HEK293T (cell line): ENCODE measurements at regions not wholly inside any gene's neighbourhood (a gene's known extent, or its start where the extent isn't known, plus 50 kb on each side); places are given as distances from the start of the nearest gene placed in this dataset.

Experiments used
- BHLHE40 ChIP-seq: fragments of 450-650 bp; IDR thresholded peaks from 2 replicates; pipeline ENCODE4 v1.6.1; 2016; ENCODE audit warnings: mild to moderate bottlenecking, moderate library complexity, borderline replicate concordance
- ELF4 ChIP-seq: fragments of 450-650 bp; IDR thresholded peaks from 2 replicates; pipeline ENCODE4 v1.6.1; 2017; ENCODE audit warnings: antibody characterized with exemption
- FOXM1 ChIP-seq: fragments of 450-650 bp; IDR thresholded peaks from 2 replicates; pipeline ENCODE4 v1.6.1; 2017; ENCODE audit warnings: mild to moderate bottlenecking, borderline replicate concordance
- HDGF ChIP-seq: fragments of 450-650 bp; IDR thresholded peaks from 2 replicates; pipeline ENCODE4 v1.6.1; 2017; ENCODE audit warnings: antibody characterized with exemption, borderline replicate concordance
- L3MBTL2 ChIP-seq: fragments of 450-650 bp; conservative IDR thresholded peaks from 2 replicates; pipeline ENCODE4 v1.6.1; 2016; ENCODE audit warnings: mild to moderate bottlenecking
- LEF1 ChIP-seq: fragments of 450-650 bp; IDR thresholded peaks from 2 replicates; pipeline ENCODE4 v1.6.1; 2017; ENCODE audit warnings: mild to moderate bottlenecking, borderline replicate concordance
- SP1 ChIP-seq: fragments of 450-650 bp; IDR thresholded peaks from 2 replicates; pipeline ENCODE4 v1.6.1; 2017
- SUZ12 ChIP-seq: fragments of 450-650 bp; IDR thresholded peaks from 2 replicates; pipeline ENCODE4 v1.6.1; 2016; ENCODE audit warnings: mild to moderate bottlenecking
- TARDBP ChIP-seq: fragments of 450-650 bp; IDR thresholded peaks from 2 replicates; pipeline ENCODE4 v1.6.1; 2016
- ZNF384 ChIP-seq: fragments of 450-650 bp; IDR thresholded peaks from 2 replicates; pipeline ENCODE4 v1.6.1; 2016
- TF ChIP-seq, protein P1 (sequence below): fragments of 450-650 bp; IDR thresholded peaks from 2 replicates; pipeline ENCODE4 v1.6.1; 2016

DNA sequence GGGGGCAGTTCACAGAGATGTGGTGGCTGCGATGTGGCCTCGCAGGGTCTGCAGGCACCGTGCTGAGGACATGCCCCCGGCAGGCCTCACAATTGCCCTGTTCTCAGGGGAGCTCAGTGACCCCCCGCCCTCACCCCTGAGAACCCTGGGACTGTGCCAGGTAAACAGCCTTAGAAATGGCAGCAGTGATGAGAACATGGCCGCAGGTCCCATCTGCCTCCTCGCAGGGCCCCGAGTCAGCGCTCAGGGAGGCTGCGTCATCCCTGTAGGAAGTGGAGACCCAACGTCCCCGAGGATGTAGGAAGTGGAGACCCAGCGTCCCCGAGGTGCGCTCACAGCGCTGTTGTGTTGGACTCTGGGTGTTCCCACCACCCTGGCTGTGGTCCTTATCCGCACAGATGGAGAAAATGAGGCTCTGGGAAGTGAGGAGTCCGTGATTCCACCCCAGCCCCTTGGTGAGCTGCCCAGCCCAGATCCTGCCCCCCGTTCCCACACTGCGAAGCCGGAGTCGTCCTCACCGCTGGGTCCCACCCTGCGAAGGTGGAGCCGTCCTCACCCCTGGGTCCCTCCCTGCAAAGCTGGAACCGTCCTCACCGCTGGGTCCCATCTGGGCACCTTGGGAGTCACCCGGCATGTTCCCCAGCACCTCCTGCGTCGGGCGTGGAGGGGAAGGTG lies 1086.8 kb downstream of the BRD1 start:
- TF ChIP-seq TARDBP (no peak), HDGF (no peak), FOXM1 (no peak), ZNF384 (no peak), ELF4 (no peak), SUZ12 (no peak), SP1 (no peak), LEF1 (no peak), L3MBTL2 (no peak), BHLHE40 (no peak)
- TF ChIP-seq, protein P1, sequence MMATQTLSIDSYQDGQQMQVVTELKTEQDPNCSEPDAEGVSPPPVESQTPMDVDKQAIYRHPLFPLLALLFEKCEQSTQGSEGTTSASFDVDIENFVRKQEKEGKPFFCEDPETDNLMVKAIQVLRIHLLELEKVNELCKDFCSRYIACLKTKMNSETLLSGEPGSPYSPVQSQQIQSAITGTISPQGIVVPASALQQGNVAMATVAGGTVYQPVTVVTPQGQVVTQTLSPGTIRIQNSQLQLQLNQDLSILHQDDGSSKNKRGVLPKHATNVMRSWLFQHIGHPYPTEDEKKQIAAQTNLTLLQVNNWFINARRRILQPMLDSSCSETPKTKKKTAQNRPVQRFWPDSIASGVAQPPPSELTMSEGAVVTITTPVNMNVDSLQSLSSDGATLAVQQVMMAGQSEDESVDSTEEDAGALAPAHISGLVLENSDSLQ: no peak
